Adrenal gland (tissue), 5 donors: ENCODE measurements at regions not wholly inside any gene's neighbourhood (a gene's known extent, or its start where the extent isn't known, plus 50 kb on each side); places are given as distances from the start of the nearest gene placed in this dataset.

ENCODE experiments used
- POLR2A ChIP-seq, 2 donors: fragments of 450-650 bp; IDR thresholded peaks; one replicate each; pipeline ENCODE4 v1.6.1; 2017; ENCODE audit warnings: antibody characterized with exemption in 2 of 2, mild to moderate bottlenecking in 2 of 2, moderate library complexity in 1 of 2
- TF ChIP-seq, protein P1 (sequence below), 6 experiments: fragments of 450-650 bp in 4 of 6; fragments of 200-600 bp in 2 of 6; sonication (generic) in 1 of 6; IDR thresholded peaks; 1 replicate in 5 of 6; 2 replicates in 1 of 6; pipeline versions ENCODE4 v1.5.1 to v1.8.0; 2016 to 2021; ENCODE audit warnings: antibody characterized with exemption in 6 of 6, mild to moderate bottlenecking in 2 of 6, moderate library complexity in 1 of 6
- donor health status: DM: no; HTN: no; CAD: no.

DNA sequence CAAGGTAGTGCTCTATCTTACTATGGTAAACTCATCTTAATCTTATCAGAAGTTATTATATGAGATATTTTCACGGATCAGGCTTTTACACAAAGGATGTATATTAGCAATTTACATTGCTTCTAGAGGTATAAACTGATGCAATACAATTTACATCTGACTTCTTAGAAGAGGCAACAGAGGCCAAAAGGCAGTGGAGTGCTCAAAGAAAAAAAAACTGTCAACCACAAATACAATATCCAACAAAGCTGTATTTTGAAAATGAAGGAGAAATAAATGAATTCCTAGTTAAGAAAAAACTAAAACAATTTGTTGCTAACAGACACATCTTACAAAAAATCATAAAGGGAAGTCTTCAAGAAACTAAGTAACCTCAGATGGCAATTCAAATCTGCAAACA is 1031.5 kb upstream of the CNTNAP5 start:
- TF ChIP-seq POLR2A (IDR thresholded peaks at IDR 0.05) = no peak
- TF ChIP-seq, protein P1, sequence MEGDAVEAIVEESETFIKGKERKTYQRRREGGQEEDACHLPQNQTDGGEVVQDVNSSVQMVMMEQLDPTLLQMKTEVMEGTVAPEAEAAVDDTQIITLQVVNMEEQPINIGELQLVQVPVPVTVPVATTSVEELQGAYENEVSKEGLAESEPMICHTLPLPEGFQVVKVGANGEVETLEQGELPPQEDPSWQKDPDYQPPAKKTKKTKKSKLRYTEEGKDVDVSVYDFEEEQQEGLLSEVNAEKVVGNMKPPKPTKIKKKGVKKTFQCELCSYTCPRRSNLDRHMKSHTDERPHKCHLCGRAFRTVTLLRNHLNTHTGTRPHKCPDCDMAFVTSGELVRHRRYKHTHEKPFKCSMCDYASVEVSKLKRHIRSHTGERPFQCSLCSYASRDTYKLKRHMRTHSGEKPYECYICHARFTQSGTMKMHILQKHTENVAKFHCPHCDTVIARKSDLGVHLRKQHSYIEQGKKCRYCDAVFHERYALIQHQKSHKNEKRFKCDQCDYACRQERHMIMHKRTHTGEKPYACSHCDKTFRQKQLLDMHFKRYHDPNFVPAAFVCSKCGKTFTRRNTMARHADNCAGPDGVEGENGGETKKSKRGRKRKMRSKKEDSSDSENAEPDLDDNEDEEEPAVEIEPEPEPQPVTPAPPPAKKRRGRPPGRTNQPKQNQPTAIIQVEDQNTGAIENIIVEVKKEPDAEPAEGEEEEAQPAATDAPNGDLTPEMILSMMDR (IDR thresholded peaks at IDR 0.05) = no peak
